ENCODE measurements at regions not wholly inside any gene's neighbourhood (a gene's known extent, or its start where the extent isn't known, plus 50 kb on each side); places are given as distances from the start of the nearest gene placed in this dataset.

DNA sequence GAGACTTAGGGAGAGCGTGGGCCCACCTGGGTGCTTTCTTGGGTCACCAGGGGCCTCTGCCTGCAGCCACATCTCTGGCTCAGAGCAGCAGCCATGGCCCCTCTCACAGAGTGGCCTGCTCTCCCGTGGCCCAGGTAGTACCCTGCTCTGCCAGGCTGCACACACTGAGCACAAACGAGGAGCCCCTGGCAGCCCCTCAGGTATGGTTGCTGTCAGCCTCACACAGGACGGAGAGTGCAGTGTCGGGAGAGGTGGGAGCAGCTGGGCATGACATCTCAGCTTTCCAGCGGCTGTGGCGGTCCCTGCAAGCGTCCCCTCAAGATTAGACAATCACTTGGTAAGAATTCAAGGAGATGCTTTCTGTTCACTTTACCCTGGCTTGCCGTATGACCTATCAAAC lies 137.0 kb upstream of the IRX4 start:
- Histone ChIP-seq H3K36me3 (no peaks in the 10 kb centered on the region), H3K4me1 (ENCODE audit: control insufficient read depth in 1 of 2, low read depth in 2 of 2) (no peaks in the 10 kb centered on the region), H3K27ac (no peak overlapping the region), H3K27me3 (replicated peaks; ENCODE audit: insufficient read depth) (no peaks in the 10 kb centered on the region), H3K9me3 (no peaks in the 10 kb centered on the region), H3K4me3 (no peak overlapping the region)
- no peak for DNase-seq (ENCODE audit: low spot score)
- no peak for TF ChIP-seq CTCF (IDR thresholded peaks at IDR 0.05)
- no peak for ATAC-seq (ENCODE audit: insufficient number of reproducible peaks, low FRiP score, low read depth)

GRCh38 chr5:2018390-2018724 lies 135.6 kb upstream of the IRX4 start:
- ATAC-seq (ENCODE audit: insufficient number of reproducible peaks, low FRiP score, low read depth): no peak
- Histone ChIP-seq H3K36me3 (no peaks in the 10 kb centered on the region), H3K9me3 (no peaks in the 10 kb centered on the region), H3K4me1 (ENCODE audit: control insufficient read depth in 1 of 2, low read depth in 2 of 2) (no peaks in the 10 kb centered on the region), H3K4me3 (no peak overlapping the region), H3K27ac (no peak overlapping the region), H3K27me3 (replicated peaks; ENCODE audit: insufficient read depth) (no peaks in the 10 kb centered on the region)
- no peak for DNase-seq (ENCODE audit: low spot score)
- no peak for TF ChIP-seq CTCF (IDR thresholded peaks at IDR 0.05)

DNA sequence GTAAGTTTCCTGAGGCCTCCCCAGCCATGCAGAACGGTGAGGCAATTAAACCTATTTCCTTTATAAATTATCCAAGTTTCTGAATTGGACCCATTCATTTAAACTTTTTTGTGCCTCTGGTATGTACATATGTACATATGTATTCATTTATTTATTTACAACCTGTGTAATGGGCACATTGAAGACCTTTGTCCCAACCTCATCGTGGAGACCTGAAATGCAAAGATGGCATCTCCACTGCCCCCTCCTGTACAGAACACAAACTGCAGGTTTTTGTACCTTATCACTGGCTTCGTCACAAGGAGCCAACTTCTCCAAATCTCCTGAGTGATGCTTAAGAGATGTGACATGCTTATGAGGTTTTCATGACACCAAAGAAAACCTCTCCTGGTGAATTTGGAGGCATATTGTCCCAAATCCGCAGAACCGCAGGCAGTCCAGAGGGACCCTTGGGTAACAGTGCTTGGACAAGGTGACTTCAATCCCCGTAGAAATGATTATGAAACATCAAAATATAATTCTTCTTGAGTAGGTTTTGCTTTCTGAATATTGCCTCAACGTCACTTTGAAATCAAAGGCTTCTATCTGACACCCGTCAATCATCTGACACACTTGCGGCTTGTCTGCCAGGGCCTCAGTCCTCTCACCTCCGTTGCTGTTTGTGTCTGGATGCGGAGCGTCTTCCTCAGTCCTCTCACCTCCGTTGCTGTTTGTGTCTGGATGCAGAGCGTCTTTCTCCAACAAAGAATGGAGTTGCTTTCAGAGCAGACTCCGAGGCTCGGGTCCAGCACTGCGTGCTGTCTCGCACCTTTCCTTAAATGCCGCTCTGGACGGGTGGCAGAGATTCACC lies 135.0 kb upstream of the IRX4 start:
- no peaks in the 10 kb centered on the region for H3K4me1 ChIP-seq (ENCODE audit: control insufficient read depth in 1 of 2, low read depth in 2 of 2)
- no peaks in the 10 kb centered on the region for H3K27me3 ChIP-seq (replicated peaks; ENCODE audit: insufficient read depth)
- no peak overlapping the region for H3K27ac ChIP-seq
- no peaks in the 10 kb centered on the region for H3K9me3 ChIP-seq
- no peaks in the 10 kb centered on the region for H3K36me3 ChIP-seq
- DNase-seq (ENCODE audit: low spot score): no peak
- no peak for ATAC-seq (ENCODE audit: insufficient number of reproducible peaks, low FRiP score, low read depth)
- TF ChIP-seq CTCF (IDR thresholded peaks at IDR 0.05): no peak
- no peak overlapping the region for H3K4me3 ChIP-seq

DNA sequence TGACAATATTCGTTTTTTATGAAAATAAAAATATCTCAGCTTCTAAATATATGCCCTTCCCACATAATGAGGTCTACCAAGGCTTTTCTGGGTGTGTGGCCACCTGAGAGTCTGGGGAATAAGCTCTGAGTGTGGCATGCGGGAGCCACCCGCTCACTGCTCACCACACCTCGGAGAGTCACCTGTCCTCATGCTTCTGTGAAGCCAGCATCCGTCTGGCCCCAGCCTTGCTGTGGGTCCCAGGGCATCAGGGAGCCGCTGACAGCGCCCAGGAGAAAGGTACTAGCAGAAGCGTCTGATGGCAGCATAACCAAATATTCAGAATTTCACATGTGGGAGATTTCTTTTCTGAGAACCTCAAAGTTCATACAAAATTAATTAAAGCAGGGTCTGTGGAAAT lies 133.2 kb upstream of the IRX4 start:
- no peak overlapping the region for H3K4me3 ChIP-seq
- H3K4me1 ChIP-seq (ENCODE audit: control insufficient read depth in 1 of 2, low read depth in 2 of 2): no peaks in the 10 kb centered on the region
- TF ChIP-seq CTCF (IDR thresholded peaks at IDR 0.05): no peak
- no peaks in the 10 kb centered on the region for H3K36me3 ChIP-seq
- DNase-seq (ENCODE audit: low spot score) (no peak), ATAC-seq (ENCODE audit: insufficient number of reproducible peaks, low FRiP score, low read depth) (no peak)
- H3K27me3 ChIP-seq (replicated peaks; ENCODE audit: insufficient read depth): no peaks in the 10 kb centered on the region
- no peaks in the 10 kb centered on the region for H3K9me3 ChIP-seq
- H3K27ac ChIP-seq: no peak overlapping the region

DNA sequence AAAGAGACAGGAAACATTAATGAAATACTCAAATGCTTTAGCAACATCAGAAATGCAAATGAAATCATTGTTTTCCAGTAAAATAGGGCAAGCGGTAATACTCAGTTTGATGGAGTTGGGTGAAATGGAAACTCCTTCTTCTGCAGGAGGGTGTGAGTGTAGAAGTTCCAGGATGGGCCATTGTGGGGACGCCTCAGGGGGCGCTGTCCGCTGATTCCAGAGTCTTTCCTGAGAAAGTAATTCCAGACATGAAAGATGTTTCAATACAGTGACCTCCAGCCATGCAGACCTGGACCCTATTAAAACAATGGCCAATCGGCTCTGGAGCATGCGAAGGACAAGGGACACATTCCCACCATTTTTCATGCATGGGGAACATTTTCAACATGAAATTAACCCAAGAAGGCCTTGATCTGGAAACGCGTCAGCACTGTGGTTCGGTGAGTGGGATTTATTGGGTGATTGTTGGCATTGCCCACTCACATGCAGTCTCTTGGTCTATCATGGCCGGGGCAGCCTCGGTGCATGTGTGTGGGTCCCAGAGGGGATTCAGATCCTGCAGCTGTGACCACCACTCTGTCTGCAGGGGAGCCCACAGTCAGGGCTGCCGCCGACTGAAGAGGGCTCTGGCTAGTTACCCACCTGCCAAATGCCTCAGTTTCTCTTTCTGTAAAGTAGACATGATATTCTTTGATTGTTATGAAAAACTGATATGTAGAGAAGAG lies 132.6 kb upstream of the IRX4 start:
- Histone ChIP-seq H3K27me3 (replicated peaks; ENCODE audit: insufficient read depth) (no peaks in the 10 kb centered on the region), H3K4me1 (ENCODE audit: control insufficient read depth in 1 of 2, low read depth in 2 of 2) (no peaks in the 10 kb centered on the region), H3K9me3 (no peaks in the 10 kb centered on the region), H3K4me3 (no peak overlapping the region), H3K27ac (no peak overlapping the region), H3K36me3 (no peaks in the 10 kb centered on the region)
- ATAC-seq (ENCODE audit: insufficient number of reproducible peaks, low FRiP score, low read depth) (no peak), DNase-seq (ENCODE audit: low spot score) (no peak)
- TF ChIP-seq CTCF (IDR thresholded peaks at IDR 0.05): no peak
